NCI-H2196 (cell line): ENCODE measurements at regions not wholly inside any gene's neighbourhood (a gene's known extent, or its start where the extent isn't known, plus 50 kb on each side); places are given as distances from the start of the nearest gene placed in this dataset.

ENCODE experiments used
- DNase-seq: peaks from one replicate; lab custom pipeline; 2025; ENCODE audit not compliant: unreplicated experiment; lab: John Stamatoyannopoulos, UW

DNA sequence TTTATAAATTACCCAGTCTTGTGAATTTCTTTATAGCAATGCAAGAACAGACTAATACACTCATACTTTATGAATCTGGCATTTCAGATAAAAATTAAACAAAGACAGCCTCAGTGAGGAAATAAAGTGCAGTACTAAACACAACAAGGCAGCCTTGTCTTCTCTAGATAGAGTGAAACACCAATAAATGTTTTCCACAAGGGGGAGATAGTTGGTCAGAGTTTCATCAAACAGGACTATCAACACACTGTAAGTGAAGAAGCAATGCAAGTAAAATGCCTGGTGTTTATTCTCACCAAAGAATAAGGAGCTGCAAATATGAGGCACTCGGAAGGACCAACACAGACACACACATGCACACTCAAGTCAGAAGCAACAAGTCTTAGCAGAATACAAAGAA lies 62.8 kb downstream of the FAM9B start:
- DNase-seq, result peak; percentile 9

DNA sequence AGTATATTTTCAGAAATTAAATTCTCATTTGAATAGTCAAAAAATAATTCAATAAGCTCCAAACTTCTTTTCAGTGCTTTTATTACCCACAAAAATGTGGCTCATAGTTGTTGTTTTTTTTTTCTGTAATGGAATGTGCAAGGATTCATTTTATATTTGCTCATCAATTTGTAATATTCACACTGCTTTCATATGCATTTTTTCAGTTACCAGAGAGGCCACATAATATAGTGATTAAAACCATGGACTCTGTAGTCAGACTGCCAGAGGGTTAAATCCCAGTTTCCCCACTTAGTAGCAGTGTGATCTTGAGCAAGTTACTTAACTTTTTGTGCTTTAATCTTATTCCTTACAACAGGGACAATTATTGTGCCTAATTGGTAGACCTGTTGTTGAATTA lies 64.5 kb downstream of the FAM9B start:
- DNase-seq, result no peak

DNA sequence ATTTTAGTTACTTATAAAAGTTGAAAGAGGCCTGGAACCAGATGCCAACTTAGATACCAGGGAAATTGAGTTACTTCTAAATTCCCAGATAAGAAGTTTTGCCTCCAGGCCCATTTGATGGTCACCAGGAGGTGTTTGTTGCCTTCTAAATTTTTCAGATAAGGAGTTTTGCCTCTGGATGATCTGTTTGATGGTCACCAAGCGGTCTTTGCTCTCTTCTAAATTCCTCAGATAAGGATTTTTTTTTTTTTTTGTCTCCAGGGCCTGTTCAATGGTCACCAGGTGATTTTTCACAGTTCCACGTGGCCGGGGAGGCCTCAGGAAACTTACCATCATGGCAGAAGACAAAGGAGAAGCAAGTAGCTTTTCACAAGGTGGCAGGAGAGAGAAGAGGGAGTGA lies 66.5 kb downstream of the FAM9B start:
- no peak for DNase-seq

DNA sequence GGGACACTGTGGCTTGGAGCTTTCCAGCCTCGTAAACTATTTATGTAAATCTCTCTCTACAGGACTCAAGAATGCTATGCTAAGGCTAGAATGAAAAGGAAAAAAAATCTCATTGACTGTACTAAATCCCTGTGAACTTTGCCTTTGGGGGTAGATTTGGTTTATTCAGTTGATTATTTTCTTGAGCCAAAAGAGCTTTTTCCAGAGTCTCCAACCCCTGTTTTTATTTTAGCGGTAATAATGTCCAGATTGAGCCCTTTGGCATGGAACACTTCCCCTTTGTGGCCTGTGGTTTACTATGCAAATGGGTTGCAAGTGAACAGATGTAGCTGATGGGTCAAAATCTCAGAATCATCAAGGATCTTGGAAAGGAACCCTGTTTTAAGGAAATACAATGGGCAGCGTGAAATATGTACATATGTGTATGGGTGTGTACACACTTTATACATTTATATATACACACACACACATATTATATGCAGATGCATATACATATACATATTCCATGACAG lies 72.9 kb downstream of the FAM9B start:
- DNase-seq, result no peak

DNA sequence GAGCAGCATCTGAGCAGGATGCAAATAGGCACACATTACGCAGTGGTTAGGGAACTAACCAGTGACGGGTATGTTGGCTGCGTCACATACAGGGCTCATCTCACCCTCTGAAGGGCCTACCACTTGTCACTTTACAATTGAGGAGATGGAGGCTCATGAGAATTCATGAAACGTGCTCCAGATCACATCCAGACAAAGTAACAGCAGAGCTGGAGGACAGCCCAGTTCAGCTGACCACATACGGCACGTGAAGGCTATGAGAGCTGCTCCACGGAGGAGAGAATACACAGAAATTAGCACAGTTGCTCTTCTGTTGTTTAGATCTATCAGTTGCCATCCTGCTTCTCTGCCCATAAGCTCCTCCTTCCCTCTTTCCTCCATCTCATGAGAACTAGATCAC lies 78.4 kb downstream of the FAM9B start:
- DNase-seq, result no peak

DNA sequence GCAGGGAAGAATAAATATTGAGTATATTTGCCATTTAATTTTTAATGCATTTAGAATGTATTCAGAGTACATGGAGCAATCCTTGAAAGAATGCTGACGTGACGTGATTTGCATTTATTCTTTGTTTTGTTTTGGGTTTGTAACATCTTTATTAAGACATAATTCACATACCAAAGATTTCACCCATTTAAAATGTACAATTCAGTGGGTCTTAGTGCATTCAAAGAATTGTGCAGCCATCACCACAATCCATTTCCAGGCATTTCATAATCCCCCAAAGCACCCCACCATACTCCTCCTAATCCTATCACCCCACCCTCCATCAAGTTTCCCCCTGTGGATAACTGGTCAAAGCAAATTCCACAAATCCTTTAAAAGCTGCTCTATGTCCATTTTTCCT lies 87.4 kb downstream of the FAM9B start:
- no peak for DNase-seq

DNA sequence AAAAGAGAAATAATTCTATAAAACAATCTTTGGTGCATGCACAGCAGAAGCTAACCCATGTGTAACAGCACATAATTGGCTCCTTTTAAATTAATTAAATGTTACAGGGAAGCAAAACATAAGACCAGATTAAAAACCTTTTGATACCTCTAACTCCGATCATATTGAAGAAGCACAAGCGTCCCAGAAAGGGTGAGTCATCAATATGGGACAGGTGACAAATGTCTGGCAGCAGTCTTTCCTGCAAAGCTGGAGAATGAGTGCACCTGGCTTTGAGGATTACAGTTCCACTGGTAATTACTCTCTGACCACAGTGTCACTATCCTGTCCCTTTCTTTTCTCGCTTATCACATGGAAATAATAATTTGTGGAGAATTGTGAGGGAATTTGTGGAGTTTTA lies 94.6 kb downstream of the FAM9B start:
- DNase-seq, result peak; percentile 2

DNA sequence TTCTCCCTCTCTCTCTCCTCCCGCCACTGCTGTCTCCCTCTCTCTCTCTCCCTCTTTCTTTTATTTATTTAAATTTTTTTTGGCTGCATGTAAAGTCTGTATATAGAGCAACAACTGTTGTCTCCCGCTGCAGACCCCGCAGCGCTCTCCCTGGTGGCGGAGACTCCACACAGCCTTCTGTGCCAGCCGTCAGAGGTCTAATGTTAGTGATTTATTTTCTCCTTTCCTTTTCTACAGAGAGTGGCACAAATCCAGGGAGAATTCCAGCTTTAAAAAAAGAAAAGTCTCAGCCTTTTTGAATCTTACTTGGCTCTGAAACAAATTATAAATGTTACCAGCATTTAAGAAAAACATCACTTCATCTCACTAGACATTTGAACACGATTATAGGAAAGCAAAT lies 106.2 kb downstream of the FAM9B start:
- DNase-seq, result no peak

DNA sequence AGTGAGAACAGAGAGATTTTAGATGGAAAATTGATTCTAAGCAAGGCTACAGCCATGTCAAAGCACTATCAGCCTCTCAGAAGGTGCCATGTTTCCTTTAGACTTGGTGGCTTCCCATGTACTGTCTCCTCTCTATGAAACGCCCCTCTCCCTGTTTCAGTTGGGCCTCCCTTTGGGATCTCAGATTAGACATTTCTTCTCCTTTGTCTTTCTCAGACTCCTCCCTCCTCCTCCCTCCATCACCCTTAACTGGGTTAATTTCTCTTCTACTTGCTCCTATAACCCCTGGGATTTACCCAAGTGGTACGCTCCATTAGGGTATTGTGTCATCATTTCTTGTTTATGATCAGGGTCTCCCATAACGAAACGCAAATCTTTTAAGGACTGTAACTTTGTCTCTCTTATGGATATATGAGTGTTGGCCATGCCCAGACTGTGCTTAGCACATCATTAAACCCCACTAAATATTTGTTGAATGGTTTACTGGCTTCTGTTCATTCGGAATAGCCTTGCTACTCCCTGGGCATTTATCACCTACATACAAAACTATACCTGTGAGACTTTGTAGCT lies 106.8 kb downstream of the FAM9B start:
- no peak for DNase-seq

DNA sequence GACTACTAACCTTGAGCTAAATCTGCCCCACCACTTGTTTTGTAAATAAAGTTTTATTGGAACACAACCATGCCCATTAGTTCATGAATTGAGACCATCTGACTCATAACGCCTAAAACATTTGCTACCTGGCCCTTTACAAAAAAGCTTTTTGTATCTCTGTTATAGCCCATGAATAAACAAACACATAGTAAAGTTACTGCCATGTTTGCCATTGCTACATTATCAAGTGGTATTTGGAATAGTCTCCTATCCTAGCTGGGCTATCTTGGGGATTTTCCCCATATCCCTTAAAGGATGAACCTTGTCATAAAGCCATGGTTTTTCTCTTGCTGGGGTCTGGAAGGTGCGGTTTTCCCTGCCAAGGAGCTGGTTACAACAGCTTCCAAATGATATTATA lies 112.3 kb downstream of the FAM9B start:
- no peak for DNase-seq

DNA sequence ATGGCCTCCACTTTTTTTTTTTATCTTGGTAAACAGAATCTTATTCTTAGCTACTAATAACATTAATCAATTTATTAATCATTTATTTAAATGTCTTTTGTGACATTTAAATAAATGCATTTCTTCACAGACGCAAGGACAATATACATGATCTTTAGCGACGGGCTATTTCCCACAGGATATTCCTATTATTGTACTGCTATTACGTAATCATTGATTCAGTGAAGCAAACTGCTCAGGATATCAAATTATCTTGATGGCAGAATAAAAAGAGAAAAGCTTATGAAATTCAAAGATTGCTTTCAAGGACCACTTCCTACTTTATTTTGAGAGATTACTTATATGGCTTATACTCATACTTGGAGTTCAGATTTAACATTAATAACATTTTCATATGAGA lies 114.1 kb downstream of the FAM9B start:
- no peak for DNase-seq

DNA sequence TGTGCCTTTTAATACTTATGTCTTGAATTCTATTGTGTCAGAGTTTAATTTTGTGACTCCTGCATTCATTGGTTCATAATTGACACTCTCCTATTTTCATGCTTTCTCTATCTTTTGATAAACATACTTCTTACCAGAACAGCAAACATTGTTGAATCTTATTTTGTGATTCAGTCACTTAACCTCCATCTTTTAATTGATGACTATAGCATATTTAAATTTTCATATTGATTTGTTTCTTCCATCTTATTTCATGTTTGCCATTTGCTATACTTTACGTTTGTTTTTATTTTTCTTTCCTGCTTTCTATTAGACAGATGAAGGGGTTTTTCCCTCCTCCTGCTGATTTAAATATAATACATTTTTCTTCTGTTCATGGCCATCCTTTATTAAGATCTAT lies 115.5 kb upstream of the FAM9A start:
- DNase-seq, result no peak

DNA sequence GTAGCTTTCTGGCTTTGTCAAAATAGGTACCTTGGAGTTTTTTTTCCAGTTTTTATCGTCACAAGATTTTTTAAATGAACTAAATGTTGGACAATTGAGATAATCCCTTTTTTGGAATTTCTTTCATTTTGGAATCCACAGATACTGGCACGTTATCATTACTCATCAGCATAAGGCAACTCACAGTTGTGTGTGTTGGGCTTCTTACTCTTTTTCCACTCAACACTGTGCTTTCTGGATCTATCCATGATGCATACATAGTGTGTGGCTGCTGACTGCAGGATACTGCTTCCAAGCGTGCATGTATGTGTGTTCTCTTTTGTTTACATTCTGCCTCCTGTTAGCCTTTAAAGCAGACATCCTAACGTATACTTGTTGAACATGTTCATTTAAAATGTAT lies 113.5 kb upstream of the FAM9A start:
- DNase-seq, result no peak

DNA sequence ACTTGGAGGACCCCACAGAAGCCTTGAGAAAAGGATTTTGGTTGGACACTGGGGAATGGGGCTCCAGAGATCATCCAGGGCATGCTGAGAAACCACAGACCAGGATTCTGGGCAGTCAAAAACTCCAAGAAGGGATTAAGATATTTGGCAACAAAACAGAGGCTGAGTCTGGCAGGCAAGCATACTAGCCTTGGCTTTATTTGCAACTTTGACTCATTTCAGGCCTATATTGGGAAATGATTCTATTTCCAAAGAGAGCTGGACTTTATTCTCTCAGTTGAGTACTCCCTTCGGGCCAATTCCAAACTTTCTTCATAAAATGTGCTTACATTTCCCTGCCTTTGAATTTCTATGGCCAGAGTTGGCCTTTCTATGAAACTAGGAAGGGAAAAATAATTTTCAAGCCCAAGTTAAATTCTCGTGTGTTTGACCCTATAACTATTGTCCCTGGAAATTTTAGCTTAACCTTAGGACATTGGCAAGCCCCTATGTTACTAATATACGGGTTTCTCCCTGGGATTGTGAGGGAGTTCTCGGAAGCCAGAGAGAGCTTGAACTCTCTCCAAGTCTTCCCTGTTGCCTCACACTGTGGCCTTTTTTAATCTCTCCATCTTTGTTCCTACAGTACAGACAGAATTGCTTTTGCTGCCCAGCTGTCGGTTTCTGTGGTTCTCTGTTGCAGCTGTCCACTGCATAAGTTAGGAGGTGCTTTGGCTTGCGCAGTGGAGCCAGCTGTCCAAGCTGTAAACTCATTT lies 112.6 kb upstream of the FAM9A start:
- no peak for DNase-seq

DNA sequence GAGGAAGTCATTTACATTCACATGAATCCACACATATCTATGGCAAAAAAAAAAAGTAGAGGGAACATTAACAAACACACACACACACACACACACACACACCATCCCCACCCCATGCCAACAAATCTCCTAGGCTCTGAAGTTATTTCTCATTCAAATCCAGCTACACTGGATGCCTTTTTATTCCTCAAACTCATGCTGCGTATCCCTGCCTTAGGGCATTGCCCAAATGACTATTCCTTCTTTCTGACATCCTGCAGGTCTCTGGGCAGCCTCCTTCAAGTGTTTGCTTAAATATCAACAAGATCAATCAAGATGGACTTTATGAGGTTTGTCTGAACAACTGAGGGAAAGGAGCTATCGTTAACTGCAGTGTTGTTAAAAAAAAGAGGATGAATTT lies 106.5 kb upstream of the FAM9A start:
- DNase-seq, result no peak

DNA sequence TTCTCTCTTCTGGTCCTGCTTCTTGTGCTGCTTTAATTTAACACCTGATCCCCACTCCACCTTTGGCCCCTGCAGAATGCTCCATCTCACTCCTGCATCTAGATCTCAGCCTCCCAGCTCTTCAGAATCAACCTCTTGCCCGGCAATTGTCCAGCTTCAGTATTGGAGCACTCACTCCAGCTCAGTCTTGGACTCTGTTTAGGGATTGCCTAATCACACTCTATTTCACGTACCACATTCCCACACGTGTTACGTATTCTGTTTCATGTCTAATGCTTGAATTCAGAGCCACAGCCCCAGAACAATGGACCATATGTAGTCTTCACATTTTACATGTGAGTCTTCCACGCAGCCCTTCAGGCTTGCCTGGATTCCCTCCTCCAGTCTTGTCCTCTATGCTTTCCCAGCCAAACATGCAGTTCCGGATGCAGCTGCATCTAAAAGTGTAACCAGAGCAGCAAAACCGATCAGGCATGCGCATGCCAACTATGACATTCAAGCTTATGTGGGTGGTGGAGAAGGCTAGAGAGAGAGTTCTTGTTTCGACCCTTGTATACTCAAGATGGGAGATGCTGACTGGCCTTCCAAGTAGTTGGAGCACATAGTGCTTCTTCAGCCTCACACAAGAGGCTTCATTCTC lies 105.2 kb upstream of the FAM9A start:
- no peak for DNase-seq

DNA sequence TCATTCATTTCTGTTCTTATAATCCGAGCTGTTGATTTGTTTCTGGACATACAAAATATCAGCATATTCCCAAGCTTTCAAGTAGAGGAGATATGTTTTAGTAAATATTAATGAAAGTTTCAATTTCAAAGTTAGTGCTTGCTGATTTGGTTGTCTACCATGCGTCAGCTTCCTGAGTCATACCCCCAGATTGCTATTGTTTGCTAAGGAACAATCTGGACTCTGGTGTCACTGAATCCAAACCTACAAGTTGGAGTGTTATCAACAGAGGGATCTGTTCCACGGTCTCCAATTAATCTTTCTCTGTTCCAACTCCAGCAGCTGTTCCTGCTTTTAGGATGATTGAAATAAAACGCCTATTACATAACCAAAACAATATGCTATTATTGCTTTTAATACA lies 96.1 kb upstream of the FAM9A start:
- DNase-seq, result no peak

DNA sequence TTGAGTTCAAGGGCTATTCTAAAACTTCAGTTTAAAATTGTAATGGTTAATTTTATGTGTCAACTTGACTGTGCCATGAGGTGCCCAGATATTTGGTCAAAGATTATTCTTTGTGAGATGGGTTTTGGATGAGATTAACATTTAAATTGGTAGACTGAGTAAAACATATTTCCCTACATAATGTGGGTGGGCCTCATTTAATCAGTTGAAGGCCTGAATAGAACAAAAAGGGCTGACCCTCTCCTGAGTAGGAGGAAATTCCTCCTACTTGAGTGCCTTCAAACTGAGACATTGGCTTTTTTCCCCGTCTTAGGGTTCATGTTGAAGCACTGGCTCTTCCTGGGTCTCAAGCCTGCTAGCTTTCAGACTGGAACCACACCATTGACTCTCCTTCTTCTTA lies 89.6 kb upstream of the FAM9A start:
- no peak for DNase-seq

DNA sequence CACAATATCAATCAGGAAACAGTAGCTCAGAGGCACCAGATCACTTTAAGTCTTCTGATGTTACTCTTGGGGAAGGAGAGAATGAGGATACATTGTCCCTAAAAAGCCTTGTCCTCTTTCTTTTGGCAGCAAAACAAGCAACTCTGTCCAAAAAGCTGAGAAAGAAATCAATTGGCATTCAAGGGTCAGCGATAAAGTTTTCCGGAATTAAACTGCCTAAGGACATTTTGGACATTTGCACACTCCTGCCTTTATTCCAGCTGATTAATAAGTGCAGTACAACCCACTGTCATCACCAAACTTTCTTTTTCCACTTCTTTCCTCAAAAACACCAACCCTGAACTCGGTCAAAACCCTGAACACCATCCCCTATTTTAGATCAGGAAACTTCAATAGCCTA lies 85.8 kb upstream of the FAM9A start:
- DNase-seq, result no peak

DNA sequence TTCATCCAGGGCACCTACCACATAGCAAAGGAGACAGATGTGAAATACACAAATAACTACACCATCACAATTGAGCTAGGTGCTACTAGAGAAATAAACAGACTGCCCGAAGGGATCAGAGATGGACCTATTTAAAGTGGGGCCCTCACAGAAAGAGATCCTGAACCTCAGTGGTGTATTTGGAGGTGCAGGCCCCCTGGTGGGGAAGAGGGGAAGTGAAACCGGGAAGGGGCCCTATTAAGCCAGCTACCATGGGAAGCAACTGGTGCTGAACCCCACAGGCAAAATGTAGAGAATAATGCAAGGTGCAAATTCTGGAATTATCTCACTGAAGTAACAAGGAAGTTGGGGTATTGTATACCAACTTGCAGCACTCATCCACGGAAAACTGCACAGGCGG lies 78.6 kb upstream of the FAM9A start:
- DNase-seq, result no peak

DNA sequence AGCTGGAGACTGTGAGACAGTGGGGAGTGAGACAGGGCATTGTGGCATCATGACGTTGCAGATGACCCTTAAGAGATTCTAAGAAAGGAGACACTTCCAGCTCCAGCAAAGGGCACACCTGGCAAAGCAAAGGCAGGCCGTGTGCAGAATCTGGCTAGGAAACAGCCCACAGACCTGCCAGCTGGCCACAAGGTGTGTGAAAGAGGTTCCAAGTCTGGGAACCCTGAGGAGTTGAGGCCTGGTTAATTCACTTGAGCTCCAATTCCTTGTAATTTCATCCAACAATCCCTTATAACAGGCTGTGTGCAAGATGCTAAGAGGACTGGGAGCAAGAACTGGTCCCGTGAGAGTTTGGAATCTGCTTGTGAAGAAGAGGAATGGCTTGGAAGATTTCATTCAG lies 72.8 kb upstream of the FAM9A start:
- no peak for DNase-seq

DNA sequence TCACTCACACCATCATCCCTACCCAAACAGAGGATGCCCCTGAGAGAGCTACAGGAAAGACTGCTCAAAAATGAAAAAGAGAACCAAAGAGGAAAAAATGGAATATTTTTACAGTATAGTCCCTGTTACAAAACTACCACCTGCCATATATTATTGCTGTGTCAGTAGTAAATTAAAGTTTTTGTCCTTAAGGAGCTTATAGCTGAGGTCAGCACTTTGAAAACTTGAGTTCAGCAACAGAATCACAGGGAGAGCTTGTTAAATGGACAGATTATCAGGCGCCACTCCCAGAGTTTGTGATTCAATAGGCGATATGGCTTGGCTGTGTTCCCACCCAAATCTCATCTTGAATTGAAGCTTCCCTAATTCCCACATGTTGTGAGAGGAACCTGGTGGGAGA lies 71.9 kb upstream of the FAM9A start:
- DNase-seq, result no peak

DNA sequence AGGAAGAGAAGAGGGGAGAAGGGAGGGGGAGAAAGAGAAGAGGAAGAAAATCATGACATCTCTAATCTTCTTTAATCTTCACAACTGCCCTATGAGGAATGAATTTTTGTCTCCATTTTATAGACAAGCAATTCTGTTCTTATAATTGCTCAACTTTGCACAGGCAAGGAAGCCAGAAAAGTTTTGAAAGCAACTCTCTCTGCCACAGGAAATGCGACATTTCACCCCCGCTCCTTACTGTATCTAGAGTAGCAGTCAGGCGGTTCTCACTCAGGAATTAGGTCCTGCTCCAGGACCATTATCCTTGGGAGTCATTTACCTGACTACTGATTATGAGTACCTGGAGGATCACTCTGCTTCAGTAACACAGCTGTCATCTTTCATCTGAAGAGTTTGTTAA lies 69.2 kb upstream of the FAM9A start:
- DNase-seq, result no peak
